KBM-7 (cell line): ENCODE measurements at regions not wholly inside any gene's neighbourhood (a gene's known extent, or its start where the extent isn't known, plus 50 kb on each side); places are given as distances from the start of the nearest gene placed in this dataset.
A peak's percentile ranks its signal among the peaks of the same experiment; 100 is the strongest.
"Not testable (repeated sequence)": the region's sequence is repeated elsewhere in the genome, so short reads cannot be mapped to it uniquely, and the experiment has no call there.

Experiments used
- DNase-seq: peaks from one replicate; pipeline ENCODE4 v3.0.0-alpha.2; 2015
- in situ Hi-C: fragments of 300-500 bp; cut with MboI; formaldehyde crosslinking; loops from 2 replicates; pipeline ENCODE4 v1.14.3; 2020; ENCODE audit warnings: low sequenced_read_pairs, low pct_unique_long_range_greater_than_20kb, mixed read lengths

GRCh38 chr14:58775130-58775529 is 137.4 kb downstream of the DACT1 start:
- DNase-seq, in situ Hi-C loops: not testable (repeated sequence)

DNA sequence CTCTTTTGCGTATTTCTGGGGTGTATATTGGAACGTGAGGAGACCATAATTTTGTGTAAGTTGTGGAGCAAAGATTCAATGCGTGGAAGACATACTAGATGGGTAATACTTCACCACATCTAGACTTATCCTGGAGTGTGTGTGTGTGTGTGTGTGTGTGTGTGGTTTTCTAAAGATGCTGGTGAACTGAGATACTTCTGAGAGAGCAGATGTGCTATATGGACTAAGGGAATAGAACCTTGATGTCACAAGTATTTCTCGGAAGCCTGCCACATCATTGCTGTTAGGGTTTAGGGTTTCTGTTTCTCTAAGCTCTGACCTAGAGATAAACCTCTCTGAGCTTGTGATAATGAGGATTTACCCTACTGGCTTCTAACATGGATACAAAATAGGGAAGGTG is 138.8 kb downstream of the DACT1 start:
- in situ Hi-C loops, result no loop called here
- DNase-seq, result no peak

DNA sequence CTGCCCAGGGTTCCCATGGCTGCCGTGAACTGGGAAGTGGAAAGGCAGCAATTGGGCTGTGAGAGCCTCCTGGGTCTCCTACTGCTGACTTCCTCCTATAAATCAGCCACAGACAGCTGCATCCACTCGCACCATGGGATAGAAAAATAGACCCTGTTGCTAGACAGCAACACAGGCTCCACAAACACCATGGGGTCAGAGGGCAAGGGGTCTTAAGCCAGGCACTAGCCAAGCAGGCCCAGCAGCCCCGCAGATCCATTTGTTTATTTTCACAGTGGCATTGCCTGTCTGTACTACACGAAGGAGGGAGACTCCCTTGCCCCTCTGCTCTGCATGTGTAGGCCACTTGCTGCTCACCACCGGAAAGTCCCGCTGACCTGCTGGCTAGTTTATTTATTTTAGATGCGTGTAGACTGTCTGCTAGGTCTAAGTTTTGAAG is 139.8 kb downstream of the DACT1 start:
- DNase-seq, result no peak
- in situ Hi-C loops, result no loop called here

DNA sequence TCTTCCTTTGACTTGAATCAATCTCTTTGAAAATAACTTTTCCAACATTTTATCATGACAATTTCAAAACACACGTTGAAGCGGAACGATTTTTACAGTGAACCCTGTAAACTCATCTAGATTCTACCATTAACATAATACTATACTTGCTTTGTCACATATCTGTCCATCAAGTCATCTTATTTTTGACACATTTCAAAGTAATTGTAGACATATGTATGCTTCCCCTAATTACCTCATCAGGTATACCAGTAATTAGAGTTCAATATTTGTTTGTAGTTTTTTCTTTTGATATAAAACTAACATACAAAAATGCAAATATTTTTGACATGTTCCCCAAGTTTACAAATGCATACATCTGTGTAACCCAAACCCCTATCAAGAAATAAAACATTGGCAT is 140.4 kb downstream of the DACT1 start:
- in situ Hi-C loops, result no loop called here

GRCh38 chr14:58779376-58779775 is 141.6 kb downstream of the DACT1 start:
- no peak for DNase-seq
- in situ Hi-C loops, result no loop called here

More for the DNA sequence above, 140.4 kb downstream of the DACT1 start:
- DNase-seq, result no peak

- in situ Hi-C loops, result no loop called here
- DNase-seq, result no peak
Measured at GRCh38 chr14:58780185-58780584, 142.4 kb downstream of the DACT1 start.

GRCh38 chr14:58780605-58781004 is 142.8 kb downstream of the DACT1 start:
- in situ Hi-C loops, result no loop called here
- DNase-seq, result no peak

DNA sequence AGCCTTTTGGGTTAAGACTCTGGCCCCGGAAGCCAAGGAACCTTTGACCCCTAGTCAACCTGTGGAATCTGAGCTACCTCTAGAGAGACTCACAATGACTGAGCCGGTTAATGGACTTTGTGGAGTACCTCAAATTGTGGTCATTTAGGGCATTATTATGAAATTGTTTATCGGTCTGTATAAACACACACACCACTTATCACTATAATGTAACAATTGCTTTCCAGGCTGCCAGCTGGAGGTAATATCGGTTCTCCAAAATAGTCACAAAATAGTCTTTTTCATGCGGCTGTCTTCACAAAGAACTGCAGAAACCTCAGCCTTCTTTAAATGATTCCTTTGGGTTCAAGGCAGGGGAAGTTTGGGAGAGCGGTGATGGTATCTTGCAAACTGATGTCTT is 144.2 kb downstream of the DACT1 start:
- in situ Hi-C loops, result no loop called here
- DNase-seq, result no peak

- in situ Hi-C loops, result no loop called here
- DNase-seq, result no peak
Measured at GRCh38 chr14:58783792-58784511, 146.2 kb downstream of the DACT1 start.

DNA sequence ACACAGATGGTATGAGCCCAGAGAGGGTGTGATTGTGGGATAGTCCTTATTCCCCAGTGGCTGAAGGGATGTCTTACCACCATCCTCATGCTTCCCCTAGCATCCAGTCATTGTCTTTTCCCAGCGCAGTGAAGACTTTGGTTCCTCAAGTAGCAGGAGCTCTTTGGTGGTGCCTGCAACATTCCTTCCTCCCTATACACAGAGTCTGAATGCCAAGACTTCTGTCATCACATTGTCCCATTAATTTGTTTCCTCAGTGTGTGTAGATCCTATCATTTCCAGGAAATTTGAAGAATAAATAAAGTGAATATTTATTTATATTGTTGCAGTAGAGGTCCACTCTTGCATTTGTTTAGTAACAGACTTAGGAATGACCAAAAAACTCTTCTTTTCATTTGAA is 147.2 kb downstream of the DACT1 start:
- in situ Hi-C loops, result no loop called here
- no peak for DNase-seq

GRCh38 chr14:58785701-58786100 is 147.9 kb downstream of the DACT1 start:
- in situ Hi-C loops, result no loop called here
- DNase-seq, result no peak

- in situ Hi-C loops, result no loop called here
- no peak for DNase-seq
Measured at GRCh38 chr14:58787592-58787991, 149.8 kb downstream of the DACT1 start.

GRCh38 chr14:58788655-58789503 is 151.1 kb downstream of the DACT1 start:
- DNase-seq, result no peak
- in situ Hi-C loops, result no loop called here

DNA sequence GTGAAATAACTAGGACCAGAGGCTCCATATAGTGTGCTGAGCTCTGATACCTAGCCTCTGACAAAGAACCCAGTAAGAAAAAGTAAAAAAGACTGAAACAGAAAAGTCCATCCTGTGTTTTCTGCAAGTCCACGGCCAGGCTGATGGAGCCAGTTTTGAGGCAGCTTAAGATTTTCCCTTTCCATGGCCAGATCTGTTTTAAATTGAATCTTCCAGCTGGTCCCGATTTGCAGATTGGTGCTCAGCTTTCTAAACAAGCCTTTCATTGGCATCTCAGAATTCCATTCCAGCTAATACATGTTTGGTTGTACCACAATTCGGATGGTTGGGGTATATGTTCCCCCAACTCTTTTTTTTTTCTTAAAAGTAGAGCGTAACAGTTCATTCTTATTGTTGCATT is 152.0 kb downstream of the DACT1 start:
- in situ Hi-C loops, result no loop called here
- no peak for DNase-seq

GRCh38 chr14:58792416-58792815 is 154.7 kb downstream of the DACT1 start:
- in situ Hi-C loops, result no loop called here
- no peak for DNase-seq

DNA sequence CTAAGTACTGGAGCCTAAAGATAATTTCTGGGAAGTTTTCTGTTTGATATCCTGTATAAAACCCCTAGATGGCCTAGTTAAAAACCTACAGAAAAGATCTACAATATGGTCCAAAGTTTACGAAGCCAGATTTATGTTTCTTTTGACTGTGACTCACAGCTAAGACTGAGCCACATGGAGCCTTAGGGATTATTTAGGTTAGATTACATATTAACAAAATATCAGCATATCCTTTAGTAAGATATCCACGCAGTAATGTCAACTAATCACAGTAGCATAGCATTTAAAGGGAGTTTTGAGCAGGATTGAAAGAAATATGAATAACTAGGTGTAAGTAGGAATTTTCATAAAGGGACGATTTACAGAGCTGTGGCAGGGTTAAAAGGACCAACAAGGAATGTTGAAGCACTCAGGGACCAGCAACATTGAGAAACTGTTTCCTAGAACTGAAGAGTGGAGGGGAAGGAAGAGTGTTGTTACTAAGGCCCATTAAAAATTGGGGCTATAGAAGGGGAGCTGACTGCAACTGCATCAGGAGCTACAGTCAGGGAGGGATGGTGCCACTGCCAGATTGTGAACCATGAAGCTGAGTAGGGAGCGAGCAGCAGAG is 155.5 kb downstream of the DACT1 start:
- in situ Hi-C loops, result no loop called here
- no peak for DNase-seq

- in situ Hi-C loops, result no loop called here
- no peak for DNase-seq
Measured at GRCh38 chr14:58794993-58795762, 157.4 kb downstream of the DACT1 start.

DNA sequence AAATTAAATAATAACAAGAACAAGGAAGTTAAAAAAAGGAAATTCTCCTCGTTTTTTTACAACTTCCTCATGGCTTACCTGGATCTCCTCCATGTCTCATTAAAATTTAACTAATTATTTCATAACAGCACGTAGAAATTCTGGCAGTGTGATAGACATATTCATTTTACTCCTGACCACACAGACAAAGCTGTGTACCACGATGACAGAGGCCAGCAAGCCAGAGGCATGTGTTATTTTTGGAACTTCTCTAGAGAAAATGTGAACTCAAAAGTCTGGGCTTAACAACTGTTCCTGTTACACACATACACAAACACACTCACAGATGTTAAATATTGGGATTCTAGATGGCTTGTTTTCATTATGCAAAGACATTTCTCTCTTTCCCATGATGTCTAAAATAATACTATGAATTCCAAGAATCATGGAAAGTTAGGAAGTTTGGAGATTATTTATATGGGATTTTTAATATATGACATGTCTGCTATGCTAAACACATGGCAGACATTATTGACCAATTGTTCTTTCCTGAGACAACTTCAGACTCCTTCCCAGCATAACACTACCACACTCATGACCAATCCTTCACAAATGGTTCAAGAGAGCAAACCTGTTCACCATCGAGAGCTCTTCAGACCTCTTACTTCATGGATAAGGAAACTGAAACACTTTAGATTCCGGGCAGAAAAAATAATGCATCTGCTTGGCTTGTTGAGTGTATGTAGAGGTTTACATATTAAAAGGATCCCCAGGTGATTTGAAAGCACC is 158.7 kb downstream of the DACT1 start:
- no peak for DNase-seq
- in situ Hi-C loops, result no loop called here

GRCh38 chr14:58797010-58797429 is 159.3 kb downstream of the DACT1 start:
- DNase-seq, result peak; percentile 1
- in situ Hi-C loops, result no loop called here
